ENCODE measurements at regions not wholly inside any gene's neighbourhood (a gene's known extent, or its start where the extent isn't known, plus 50 kb on each side); places are given as distances from the start of the nearest gene placed in this dataset.

DNA sequence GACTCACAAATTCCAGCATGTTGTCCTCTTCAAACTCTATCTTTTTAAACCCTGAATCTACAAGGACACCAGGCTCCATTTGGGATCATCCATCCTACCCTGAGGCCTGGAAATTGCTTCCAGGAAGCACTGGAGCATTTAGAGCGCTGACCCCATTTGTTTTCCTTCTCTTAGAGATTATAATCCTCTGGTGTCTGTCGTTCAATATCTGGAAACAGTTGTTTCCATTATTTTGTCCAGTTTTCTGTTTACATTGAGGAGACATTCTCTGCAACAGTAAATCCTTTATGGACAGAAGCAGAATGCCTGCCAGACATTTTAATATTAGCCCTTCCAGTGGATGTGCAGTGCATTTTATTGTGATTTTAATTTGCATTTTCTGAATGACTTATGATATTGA, 119.4 kb upstream of the MEOX2 start:
- no peak for TF ChIP-seq RAD21 (IDR thresholded peaks at IDR 0.05; ENCODE audit: low read depth)
- no peak for TF ChIP-seq TEAD4 (IDR thresholded peaks at IDR 0.05)
- no peak for TF ChIP-seq CREB1 (IDR thresholded peaks at IDR 0.05; ENCODE audit: low read depth)
- TF ChIP-seq EGR1 (IDR thresholded peaks at IDR 0.05), result no peak
- TF ChIP-seq, protein P1, sequence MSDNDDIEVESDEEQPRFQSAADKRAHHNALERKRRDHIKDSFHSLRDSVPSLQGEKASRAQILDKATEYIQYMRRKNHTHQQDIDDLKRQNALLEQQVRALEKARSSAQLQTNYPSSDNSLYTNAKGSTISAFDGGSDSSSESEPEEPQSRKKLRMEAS (IDR thresholded peaks at IDR 0.05), result no peak

DNA sequence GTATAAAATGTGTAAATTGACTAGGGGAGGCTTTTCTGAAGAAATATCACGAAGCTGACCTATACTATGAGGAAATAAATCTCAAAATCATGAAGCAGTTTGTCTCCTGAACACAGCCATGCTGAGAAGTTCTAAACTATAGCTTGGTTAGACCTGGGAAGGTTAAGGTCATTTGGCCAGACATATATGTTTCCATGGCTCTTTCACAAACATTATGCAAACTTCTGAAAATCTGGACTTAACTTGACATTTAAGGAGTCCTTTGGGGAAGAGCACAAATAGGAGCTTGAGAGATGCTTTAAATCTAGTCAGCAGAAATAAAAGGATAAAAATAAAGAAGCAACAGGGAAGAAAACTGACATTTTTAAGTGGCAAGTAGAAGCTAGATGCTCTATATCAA, 115.9 kb upstream of the MEOX2 start:
- no peak for TF ChIP-seq CREB1 (IDR thresholded peaks at IDR 0.05; ENCODE audit: low read depth)
- no peak for TF ChIP-seq EP300 (IDR thresholded peaks at IDR 0.05; ENCODE audit: borderline replicate concordance)
- no peak for TF ChIP-seq YY1 (IDR thresholded peaks at IDR 0.05; ENCODE audit: low read depth)
- no peak for TF ChIP-seq CEBPB (IDR thresholded peaks at IDR 0.05)
- no peak for TF ChIP-seq TEAD4 (IDR thresholded peaks at IDR 0.05)
- TF ChIP-seq NFIC (IDR thresholded peaks at IDR 0.05), result no peak
- TF ChIP-seq, protein P2, sequence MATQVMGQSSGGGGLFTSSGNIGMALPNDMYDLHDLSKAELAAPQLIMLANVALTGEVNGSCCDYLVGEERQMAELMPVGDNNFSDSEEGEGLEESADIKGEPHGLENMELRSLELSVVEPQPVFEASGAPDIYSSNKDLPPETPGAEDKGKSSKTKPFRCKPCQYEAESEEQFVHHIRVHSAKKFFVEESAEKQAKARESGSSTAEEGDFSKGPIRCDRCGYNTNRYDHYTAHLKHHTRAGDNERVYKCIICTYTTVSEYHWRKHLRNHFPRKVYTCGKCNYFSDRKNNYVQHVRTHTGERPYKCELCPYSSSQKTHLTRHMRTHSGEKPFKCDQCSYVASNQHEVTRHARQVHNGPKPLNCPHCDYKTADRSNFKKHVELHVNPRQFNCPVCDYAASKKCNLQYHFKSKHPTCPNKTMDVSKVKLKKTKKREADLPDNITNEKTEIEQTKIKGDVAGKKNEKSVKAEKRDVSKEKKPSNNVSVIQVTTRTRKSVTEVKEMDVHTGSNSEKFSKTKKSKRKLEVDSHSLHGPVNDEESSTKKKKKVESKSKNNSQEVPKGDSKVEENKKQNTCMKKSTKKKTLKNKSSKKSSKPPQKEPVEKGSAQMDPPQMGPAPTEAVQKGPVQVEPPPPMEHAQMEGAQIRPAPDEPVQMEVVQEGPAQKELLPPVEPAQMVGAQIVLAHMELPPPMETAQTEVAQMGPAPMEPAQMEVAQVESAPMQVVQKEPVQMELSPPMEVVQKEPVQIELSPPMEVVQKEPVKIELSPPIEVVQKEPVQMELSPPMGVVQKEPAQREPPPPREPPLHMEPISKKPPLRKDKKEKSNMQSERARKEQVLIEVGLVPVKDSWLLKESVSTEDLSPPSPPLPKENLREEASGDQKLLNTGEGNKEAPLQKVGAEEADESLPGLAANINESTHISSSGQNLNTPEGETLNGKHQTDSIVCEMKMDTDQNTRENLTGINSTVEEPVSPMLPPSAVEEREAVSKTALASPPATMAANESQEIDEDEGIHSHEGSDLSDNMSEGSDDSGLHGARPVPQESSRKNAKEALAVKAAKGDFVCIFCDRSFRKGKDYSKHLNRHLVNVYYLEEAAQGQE (IDR thresholded peaks at IDR 0.05; ENCODE audit: low read depth), result no peak
- no peak for TF ChIP-seq FOXM1 (IDR thresholded peaks at IDR 0.05; ENCODE audit: borderline replicate concordance, low read depth)
- no peak for TF ChIP-seq EGR1 (IDR thresholded peaks at IDR 0.05)
- TF ChIP-seq TCF12 (IDR thresholded peaks at IDR 0.05; ENCODE audit: low read depth), result no peak
- no peak for TF ChIP-seq RAD21 (IDR thresholded peaks at IDR 0.05; ENCODE audit: low read depth)

DNA sequence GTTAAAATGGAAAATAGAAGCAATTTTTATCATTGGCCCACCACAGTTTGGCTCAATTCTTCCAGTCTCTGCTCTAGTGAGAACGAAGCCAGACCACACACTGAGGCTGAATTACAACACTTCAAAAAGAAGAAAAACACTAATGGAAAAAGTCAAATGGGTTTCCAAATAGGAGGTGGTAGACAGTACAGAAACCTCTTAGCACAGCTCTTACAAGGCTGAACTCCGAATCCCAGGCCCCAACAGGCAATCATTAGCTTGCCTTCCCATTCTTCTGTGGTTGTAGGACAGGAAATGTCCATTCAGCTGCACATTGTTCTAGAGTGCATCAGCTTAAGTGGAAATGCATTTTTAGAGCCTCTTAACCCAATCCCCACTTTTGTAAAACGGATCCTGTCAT, 115.1 kb upstream of the MEOX2 start:
- TF ChIP-seq, protein P1 (IDR thresholded peaks at IDR 0.05), result no peak
- TF ChIP-seq EP300 (IDR thresholded peaks at IDR 0.05; ENCODE audit: borderline replicate concordance) (no peak), TCF12 (IDR thresholded peaks at IDR 0.05; ENCODE audit: low read depth) (no peak), CREB1 (IDR thresholded peaks at IDR 0.05; ENCODE audit: low read depth) (no peak), TAF1 (IDR thresholded peaks at IDR 0.05; ENCODE audit: low read depth) (no peak), YY1 (IDR thresholded peaks at IDR 0.05; ENCODE audit: low read depth) (no peak), CEBPB (IDR thresholded peaks at IDR 0.05) (no peak), RAD21 (IDR thresholded peaks at IDR 0.05; ENCODE audit: low read depth) (no peak), TEAD4 (IDR thresholded peaks at IDR 0.05) (no peak), ZBTB7A (IDR thresholded peaks at IDR 0.05; ENCODE audit: low read depth) (no peak)
- TF ChIP-seq, protein P3, sequence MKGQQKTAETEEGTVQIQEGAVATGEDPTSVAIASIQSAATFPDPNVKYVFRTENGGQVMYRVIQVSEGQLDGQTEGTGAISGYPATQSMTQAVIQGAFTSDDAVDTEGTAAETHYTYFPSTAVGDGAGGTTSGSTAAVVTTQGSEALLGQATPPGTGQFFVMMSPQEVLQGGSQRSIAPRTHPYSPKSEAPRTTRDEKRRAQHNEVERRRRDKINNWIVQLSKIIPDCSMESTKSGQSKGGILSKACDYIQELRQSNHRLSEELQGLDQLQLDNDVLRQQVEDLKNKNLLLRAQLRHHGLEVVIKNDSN (IDR thresholded peaks at IDR 0.05), result no peak
- TF ChIP-seq, protein P2 (IDR thresholded peaks at IDR 0.05; ENCODE audit: low read depth), result no peak

DNA sequence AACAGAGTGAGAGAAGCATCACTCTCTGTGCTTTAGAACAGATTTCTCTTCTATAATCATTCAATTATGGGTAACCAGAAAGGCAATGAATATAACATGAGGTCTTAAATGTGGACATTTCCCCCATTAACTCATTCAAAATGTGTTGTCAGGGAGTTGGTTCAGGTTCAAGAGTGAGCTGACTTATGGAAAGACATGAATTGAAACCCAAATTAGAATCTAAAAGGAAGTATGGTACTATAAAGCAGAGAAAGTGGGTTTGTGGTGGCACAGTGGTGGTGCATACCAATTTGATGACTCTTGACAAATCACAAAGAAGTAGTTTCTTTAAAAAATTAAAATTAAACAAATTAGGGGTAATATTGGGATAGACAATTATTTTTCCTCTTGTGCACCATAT, 114.6 kb upstream of the MEOX2 start:
- no peak for TF ChIP-seq EGR1 (IDR thresholded peaks at IDR 0.05)
- no peak for TF ChIP-seq YY1 (IDR thresholded peaks at IDR 0.05; ENCODE audit: low read depth)
- no peak for TF ChIP-seq TEAD4 (IDR thresholded peaks at IDR 0.05)
- no peak for TF ChIP-seq CEBPB (IDR thresholded peaks at IDR 0.05)
- TF ChIP-seq ZBTB7A (IDR thresholded peaks at IDR 0.05; ENCODE audit: low read depth), result no peak
- TF ChIP-seq EP300 (IDR thresholded peaks at IDR 0.05; ENCODE audit: borderline replicate concordance), result no peak
- TF ChIP-seq, protein P2 (IDR thresholded peaks at IDR 0.05; ENCODE audit: low read depth), result no peak
- no peak for TF ChIP-seq RAD21 (IDR thresholded peaks at IDR 0.05; ENCODE audit: low read depth)
- TF ChIP-seq, protein P1 (IDR thresholded peaks at IDR 0.05), result no peak
- TF ChIP-seq NFIC (IDR thresholded peaks at IDR 0.05), result no peak
- TF ChIP-seq TCF12 (IDR thresholded peaks at IDR 0.05; ENCODE audit: low read depth), result no peak
- no peak for TF ChIP-seq TAF1 (IDR thresholded peaks at IDR 0.05; ENCODE audit: low read depth)
- no peak for TF ChIP-seq FOXM1 (IDR thresholded peaks at IDR 0.05; ENCODE audit: borderline replicate concordance, low read depth)
- TF ChIP-seq, protein P3 (IDR thresholded peaks at IDR 0.05), result no peak
- no peak for TF ChIP-seq CREB1 (IDR thresholded peaks at IDR 0.05; ENCODE audit: low read depth)
